ENCODE measurements at regions not wholly inside any gene's neighbourhood (a gene's known extent, or its start where the extent isn't known, plus 50 kb on each side); places are given as distances from the start of the nearest gene placed in this dataset.
A peak's percentile ranks its signal among the peaks of the same experiment; 100 is the strongest.

DNA sequence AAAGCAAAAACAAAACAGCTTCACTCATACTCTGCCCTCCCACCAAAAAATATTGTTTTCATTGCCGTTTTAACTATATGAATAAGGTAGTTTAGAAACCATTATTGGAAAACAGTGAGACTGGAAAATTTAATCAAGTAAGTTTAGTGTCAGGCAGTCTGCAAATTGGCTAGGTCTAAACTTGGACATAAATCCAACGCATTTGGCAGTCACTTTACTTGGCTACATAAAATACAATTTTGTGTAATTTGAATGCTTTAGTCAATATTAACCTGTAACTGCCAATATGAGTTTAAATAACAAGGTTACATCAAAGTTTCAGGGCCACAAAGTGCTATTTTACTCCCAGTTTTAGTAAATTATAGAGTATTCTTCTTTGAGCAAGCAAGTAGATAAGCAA lies 202.3 kb upstream of the SLC38A2 start:
- H3K27me3 ChIP-seq (ENCODE audit: control insufficient read depth, insufficient read depth, low read length) = no peaks in the 10 kb centered on the region
- FAIRE-seq = no peak
- intact Hi-C loops (cut with DNase I) = no loop called here
- H3K4me1 ChIP-seq (ENCODE audit: control insufficient read depth in 2 of 3, insufficient read depth in 2 of 3, low read depth in 1 of 3, low read length in 3 of 3) = peaks cover 0 to 2% (median 0%) of the 10 kb centered on the region in 3 donors
- H3K9me3 ChIP-seq (ENCODE audit: control insufficient read depth in 2 of 3, insufficient read depth in 1 of 3, low read length in 3 of 3) = no peaks in the 10 kb centered on the region
- TF ChIP-seq, protein P1, sequence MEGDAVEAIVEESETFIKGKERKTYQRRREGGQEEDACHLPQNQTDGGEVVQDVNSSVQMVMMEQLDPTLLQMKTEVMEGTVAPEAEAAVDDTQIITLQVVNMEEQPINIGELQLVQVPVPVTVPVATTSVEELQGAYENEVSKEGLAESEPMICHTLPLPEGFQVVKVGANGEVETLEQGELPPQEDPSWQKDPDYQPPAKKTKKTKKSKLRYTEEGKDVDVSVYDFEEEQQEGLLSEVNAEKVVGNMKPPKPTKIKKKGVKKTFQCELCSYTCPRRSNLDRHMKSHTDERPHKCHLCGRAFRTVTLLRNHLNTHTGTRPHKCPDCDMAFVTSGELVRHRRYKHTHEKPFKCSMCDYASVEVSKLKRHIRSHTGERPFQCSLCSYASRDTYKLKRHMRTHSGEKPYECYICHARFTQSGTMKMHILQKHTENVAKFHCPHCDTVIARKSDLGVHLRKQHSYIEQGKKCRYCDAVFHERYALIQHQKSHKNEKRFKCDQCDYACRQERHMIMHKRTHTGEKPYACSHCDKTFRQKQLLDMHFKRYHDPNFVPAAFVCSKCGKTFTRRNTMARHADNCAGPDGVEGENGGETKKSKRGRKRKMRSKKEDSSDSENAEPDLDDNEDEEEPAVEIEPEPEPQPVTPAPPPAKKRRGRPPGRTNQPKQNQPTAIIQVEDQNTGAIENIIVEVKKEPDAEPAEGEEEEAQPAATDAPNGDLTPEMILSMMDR (IDR thresholded peaks at IDR 0.05; ENCODE audit: borderline replicate concordance, extremely low read depth, insufficient read depth) = no peak
- H3K36me3 ChIP-seq (ENCODE audit: control insufficient read depth in 2 of 3, insufficient read depth in 3 of 3, low read length in 3 of 3) = no peaks in the 10 kb centered on the region
- no peak for DNase-seq
- H3K4me3 ChIP-seq (ENCODE audit: low read length in 3 of 3) = no peak overlapping the region
- H3K9ac ChIP-seq (ENCODE audit: low read length in 3 of 3) = no peak overlapping the region
- no peak overlapping the region for H3K27ac ChIP-seq (ENCODE audit: low read depth in 2 of 2, low read length in 2 of 2)

DNA sequence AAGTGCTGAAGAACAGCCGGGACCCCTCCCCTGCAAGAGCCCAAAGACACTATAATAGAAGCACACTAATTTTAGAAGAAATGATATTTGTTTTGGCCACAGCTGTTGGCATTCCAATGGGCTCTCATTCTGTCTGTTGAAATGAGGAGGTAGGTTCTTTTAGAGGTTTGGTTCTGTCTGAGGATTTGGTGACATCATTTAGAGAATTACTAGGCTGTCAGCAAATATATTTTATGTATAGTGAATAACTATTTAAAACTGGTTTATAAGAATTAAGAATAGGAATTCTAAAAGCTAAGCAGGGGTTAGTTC lies 200.7 kb upstream of the SLC38A2 start:
- intact Hi-C loops (cut with DNase I) = no loop called here
- Histone ChIP-seq H3K27me3 (ENCODE audit: control insufficient read depth, insufficient read depth, low read length) (no peaks in the 10 kb centered on the region), H3K9ac (ENCODE audit: low read length in 3 of 3) (no peak overlapping the region), H3K9me3 (ENCODE audit: control insufficient read depth in 2 of 3, insufficient read depth in 1 of 3, low read length in 3 of 3) (no peaks in the 10 kb centered on the region), H3K27ac (ENCODE audit: low read depth in 2 of 2, low read length in 2 of 2) (no peak overlapping the region), H3K36me3 (ENCODE audit: control insufficient read depth in 2 of 3, insufficient read depth in 3 of 3, low read length in 3 of 3) (no peaks in the 10 kb centered on the region), H3K4me1 (ENCODE audit: control insufficient read depth in 2 of 3, insufficient read depth in 2 of 3, low read depth in 1 of 3, low read length in 3 of 3) (peaks cover 0 to 2% (median 0%) of the 10 kb centered on the region in 3 donors), H3K4me3 (ENCODE audit: low read length in 3 of 3) (no peak overlapping the region)
- FAIRE-seq (no peak), DNase-seq (peak in 1 of 5 donors; percentile 11)
- TF ChIP-seq, protein P1 (IDR thresholded peaks at IDR 0.05; ENCODE audit: borderline replicate concordance, extremely low read depth, insufficient read depth) = no peak

- H3K9me3 ChIP-seq (ENCODE audit: control insufficient read depth in 2 of 3, insufficient read depth in 1 of 3, low read length in 3 of 3) = peaks cover 0 to 4% (median 0%) of the 10 kb centered on the region in 3 donors
- peaks cover 0 to 2% (median 0%) of the 10 kb centered on the region in 3 donors for H3K4me1 ChIP-seq (ENCODE audit: control insufficient read depth in 2 of 3, insufficient read depth in 2 of 3, low read depth in 1 of 3, low read length in 3 of 3)
- H3K27me3 ChIP-seq (ENCODE audit: control insufficient read depth, insufficient read depth, low read length) = no peaks in the 10 kb centered on the region
- intact Hi-C loops (cut with DNase I) = no loop called here
- TF ChIP-seq, protein P1 (IDR thresholded peaks at IDR 0.05; ENCODE audit: borderline replicate concordance, extremely low read depth, insufficient read depth) = no peak
- no peak overlapping the region for H3K4me3 ChIP-seq (ENCODE audit: low read length in 3 of 3)
- H3K9ac ChIP-seq (ENCODE audit: low read length in 3 of 3) = no peak overlapping the region
- no peak for DNase-seq
- no peak for FAIRE-seq
- H3K27ac ChIP-seq (ENCODE audit: low read depth in 2 of 2, low read length in 2 of 2) = no peak overlapping the region
- no peaks in the 10 kb centered on the region for H3K36me3 ChIP-seq (ENCODE audit: control insufficient read depth in 2 of 3, insufficient read depth in 3 of 3, low read length in 3 of 3)
Measured at GRCh38 chr12:46572644-46573346, 200.2 kb upstream of the SLC38A2 start.

- FAIRE-seq (no peak), DNase-seq (no peak)
- no peak overlapping the region for H3K4me3 ChIP-seq (ENCODE audit: low read length in 3 of 3)
- no peak overlapping the region for H3K27ac ChIP-seq (ENCODE audit: low read depth in 2 of 2, low read length in 2 of 2)
- no peak overlapping the region for H3K9ac ChIP-seq (ENCODE audit: low read length in 3 of 3)
- peaks cover 0 to 2% (median 0%) of the 10 kb centered on the region in 3 donors for H3K4me1 ChIP-seq (ENCODE audit: control insufficient read depth in 2 of 3, insufficient read depth in 2 of 3, low read depth in 1 of 3, low read length in 3 of 3)
- H3K9me3 ChIP-seq (ENCODE audit: control insufficient read depth in 2 of 3, insufficient read depth in 1 of 3, low read length in 3 of 3) = peaks cover 0 to 11% (median 0%) of the 10 kb centered on the region in 3 donors
- no peaks in the 10 kb centered on the region for H3K27me3 ChIP-seq (ENCODE audit: control insufficient read depth, insufficient read depth, low read length)
- intact Hi-C loops (cut with DNase I) = no loop called here
- H3K36me3 ChIP-seq (ENCODE audit: control insufficient read depth in 2 of 3, insufficient read depth in 3 of 3, low read length in 3 of 3) = no peaks in the 10 kb centered on the region
- TF ChIP-seq, protein P1 (IDR thresholded peaks at IDR 0.05; ENCODE audit: borderline replicate concordance, extremely low read depth, insufficient read depth) = no peak
Measured at GRCh38 chr12:46571608-46572007, 199.0 kb upstream of the SLC38A2 start.

All from kidney (tissue), 13 donors.